ENCODE measurements at regions not wholly inside any gene's neighbourhood (a gene's known extent, or its start where the extent isn't known, plus 50 kb on each side); places are given as distances from the start of the nearest gene placed in this dataset.

DNA sequence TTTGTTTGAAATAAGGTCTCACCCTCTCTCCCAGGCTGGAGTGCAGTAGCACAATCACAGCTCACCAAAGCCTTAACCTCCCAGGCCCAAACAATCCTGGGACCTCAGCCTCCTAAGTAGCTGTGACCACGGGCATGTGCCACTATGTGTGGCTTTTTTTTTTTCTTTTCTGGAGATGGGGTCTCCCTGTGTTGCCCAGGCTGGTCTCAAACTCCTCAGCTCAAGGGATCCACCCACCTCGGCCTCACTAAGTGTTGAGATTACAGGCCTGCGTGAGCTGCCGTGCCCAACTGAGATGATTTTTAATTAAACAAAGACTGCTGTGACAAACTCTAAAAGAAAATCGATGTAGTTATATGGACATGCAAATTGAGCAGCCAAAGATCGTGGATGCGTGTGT is 768.4 kb upstream of the ADGRL2 start:
- no peak for DNase-seq

DNA sequence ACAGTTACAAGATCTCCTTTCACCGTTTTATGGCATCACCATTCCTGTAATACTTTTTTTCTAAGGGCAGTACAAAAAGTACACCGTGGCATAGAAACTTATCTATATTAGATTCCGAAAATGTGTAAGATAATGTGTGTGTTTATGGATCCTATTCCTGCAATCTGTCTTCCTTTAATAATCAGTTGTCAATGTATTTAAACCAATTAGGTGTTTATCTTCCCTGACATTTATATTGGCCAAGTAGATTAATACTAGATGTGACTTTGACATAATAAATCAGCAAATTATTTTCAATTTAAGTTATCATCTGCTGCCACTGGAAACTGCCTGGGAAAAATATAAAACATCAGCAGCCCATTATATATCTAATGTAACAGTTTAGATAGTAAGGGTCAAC is 770.3 kb upstream of the ADGRL2 start:
- DNase-seq, result no peak

DNA sequence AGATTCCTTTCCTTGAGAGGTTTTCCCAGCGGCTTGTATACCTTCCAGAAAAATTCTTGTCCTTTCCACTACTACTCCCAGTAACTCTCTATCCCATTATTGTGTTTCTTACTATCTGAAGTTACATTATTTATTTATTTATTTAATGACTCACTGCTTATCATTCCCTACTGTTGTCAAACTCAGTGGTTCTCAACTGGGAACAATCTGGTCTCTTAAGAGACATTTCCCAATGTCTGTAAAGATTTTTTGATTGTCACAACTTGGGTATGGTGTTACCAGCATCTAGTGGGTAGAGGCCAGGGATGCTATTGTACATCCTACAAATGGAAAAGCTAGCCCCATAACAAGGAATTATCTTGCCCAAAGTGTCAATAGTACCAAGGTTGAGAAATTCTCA is 771.5 kb upstream of the ADGRL2 start:
- no peak for DNase-seq

DNA sequence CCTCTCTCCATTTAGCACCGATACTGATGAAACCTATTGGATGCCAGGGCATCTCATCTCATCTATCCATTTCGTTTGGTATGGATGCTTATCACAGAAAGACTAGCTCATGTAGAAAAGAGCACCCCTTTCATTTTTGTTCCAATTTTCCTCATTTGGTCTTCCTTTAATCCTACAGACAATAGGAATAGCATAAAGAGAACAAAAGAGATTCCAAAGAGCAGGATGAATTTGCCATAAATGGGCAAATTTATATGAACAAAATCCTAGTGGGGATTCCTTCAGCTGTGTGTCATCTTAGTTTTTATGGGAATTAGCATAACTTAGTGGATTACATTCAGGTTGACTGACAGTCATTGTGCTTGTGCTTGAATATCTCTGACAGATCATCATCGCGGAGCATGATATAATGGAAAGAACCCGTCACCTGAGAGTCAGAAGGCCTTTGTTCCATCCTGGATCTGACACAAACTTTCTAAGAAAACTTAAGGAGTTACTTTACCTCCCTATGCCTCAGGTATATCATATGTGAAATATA is 777.5 kb upstream of the ADGRL2 start:
- no peak for DNase-seq

DNA sequence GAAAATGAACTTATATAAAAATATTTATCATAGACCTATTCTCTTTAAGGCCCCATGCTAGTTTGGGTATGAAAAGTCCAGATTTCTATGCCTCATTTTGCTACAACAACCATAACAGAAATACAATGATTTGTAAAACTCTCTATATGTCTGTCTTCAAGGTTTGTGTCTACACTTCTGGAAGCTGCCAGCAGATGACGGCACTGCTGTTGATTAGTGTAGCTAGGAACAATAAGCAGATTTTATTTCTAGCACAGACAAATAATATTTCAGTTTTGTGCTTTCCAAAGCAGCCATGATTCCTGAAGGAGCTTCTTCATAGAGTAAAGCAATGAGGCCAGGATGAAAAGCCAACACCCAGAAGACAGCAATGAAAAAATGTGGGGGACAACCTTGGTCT is 779.6 kb upstream of the ADGRL2 start:
- no peak for DNase-seq

DNA sequence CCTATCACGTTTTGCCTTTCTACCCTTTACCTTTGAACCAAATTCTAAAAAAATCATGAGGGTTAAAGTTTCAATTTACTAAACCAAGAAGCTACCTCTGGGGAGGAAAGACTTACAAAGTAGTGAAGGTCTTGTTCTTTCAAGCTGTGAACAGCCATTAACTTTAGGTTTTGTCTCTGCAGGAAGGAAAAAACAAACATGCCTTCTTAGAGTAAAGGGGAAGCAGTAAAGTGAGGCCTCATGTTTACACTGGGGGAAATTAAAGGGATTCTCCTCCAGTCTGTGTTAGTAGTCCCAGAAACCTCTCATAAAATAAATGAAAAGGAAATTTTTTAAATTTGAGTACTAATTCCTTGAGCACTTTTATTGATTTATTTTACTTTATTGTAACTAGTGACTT is 780.2 kb upstream of the ADGRL2 start:
- DNase-seq, result no peak

DNA sequence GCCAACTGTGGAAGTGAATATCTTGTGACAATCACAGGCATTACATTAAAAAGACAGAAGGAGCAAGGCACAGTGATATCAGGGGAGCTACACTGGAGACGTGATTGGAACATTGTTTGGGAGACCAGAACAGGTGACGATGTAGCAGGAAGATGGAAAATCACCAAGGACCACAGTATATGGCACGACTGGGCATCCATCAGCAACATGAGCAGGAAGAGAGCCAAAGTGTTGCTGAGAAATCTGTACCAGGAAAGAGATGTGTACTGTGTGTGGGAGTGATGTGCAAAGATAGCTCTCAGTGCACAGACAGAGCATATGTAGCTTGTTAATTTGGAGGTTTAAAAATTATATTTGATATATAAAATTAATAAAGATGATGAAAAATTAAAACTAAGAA is 790.6 kb upstream of the ADGRL2 start:
- no peak for DNase-seq

DNA sequence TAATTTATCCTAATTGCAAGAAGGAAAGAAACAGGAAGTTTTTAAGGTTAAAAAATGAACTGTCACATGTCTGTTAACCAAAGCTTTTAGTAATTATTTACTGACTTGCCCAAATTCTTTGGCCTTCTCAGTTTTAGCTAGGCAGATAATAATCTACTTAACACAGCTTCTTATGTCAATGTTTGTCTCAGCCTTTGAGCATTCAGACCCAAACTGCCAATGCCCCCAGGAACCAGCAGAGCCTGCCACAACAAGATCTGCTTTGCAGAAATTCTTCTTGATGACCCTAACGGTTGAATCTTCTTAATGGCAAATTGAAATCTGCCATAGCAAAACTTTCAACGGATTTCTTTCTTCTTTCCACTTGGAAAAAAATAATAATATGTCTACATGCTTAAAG is 792.4 kb upstream of the ADGRL2 start:
- no peak for DNase-seq

DNA sequence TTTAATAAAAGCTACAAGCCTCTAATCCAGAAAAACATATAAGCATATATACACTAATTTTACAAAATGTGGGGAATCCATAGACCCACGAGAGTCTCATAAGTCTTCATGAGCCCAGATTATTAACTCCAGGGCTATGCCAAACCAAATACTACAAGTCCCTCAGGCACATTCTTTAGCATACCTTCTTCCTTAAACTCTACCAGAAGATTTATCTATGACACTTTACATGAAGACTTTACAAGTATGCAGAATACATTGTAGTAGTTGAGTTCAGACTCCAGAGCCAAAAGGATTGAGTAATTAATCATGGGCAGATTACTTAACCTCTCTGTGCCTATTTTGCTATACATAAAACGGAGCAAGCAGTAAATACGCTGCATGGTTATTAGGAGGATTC is 793.7 kb upstream of the ADGRL2 start:
- DNase-seq, result no peak

DNA sequence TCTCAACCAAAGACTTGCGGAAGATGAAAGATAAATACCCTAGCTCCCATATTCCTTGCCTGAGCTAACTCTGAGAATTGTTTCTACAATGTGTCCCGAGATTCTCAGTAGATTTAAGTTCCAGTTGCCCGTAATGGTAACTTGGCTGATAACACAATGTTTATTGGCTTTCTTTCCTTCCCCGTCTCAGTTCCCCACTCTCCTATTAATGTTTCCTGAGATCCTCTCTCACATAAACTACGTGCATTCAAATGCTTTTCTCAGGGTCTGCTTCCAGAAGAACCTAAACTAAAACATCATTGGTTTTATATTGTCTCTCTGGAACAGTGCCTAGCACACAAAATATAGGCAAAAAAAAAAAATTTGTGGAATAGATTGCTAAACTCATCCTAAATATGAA is 794.2 kb upstream of the ADGRL2 start:
- no peak for DNase-seq

DNA sequence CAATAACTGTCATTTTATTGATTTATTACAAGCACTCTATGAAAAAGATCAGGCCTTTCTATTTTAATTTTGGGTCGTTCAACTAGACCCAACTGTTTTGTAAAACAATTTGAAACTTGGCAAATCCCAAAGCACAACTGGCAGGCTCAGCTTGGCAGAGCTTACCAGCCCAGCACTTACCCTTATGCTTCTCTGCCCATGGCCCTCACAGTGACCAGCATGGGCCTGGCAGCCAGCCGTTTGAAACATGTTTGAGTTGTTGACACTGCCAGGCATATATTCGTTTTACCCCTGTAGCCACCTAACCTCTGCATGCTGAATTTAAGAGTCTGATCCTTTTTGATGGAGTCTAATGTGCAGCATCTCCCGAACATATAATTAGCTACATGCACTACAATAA is 796.7 kb upstream of the ADGRL2 start:
- DNase-seq, result no peak

DNA sequence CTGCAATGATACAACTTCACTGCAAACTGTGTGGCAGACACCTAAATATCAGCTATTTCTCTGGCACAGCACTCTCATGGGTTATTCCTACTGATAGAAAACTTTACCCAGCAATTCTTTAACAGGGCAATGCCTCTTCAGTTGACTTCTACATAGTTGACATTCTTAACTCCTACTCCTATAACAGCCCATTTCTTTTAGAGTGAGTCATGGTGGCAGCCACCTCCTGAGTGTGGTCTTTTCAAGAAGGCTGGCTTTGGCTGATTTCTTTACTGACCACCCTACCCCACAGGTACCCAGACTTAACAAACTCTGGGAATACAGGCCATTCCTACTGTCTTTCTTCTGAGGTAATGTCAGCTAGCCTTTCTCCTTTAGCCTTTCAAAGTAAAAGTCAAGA is 805.8 kb upstream of the ADGRL2 start:
- no peak for DNase-seq

DNA sequence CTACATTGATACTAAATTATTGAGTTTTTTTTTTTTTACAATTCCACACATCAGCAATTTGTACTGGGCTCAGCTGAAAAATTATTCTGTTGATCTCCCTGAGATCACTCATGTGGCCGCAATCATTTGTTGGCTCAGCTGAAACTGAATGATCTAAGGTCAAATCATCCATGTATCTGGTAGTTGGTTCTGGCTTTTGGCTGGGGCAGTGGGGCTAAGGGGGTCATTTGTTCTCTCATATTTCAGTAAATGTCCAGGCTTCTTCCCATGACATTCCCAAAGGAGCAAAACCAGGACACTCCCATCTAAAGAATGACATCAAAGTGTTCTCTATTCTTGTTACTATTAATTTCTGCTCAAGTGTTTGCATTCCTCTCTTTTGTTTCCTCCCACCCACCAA is 806.7 kb upstream of the ADGRL2 start:
- DNase-seq, result no peak

DNA sequence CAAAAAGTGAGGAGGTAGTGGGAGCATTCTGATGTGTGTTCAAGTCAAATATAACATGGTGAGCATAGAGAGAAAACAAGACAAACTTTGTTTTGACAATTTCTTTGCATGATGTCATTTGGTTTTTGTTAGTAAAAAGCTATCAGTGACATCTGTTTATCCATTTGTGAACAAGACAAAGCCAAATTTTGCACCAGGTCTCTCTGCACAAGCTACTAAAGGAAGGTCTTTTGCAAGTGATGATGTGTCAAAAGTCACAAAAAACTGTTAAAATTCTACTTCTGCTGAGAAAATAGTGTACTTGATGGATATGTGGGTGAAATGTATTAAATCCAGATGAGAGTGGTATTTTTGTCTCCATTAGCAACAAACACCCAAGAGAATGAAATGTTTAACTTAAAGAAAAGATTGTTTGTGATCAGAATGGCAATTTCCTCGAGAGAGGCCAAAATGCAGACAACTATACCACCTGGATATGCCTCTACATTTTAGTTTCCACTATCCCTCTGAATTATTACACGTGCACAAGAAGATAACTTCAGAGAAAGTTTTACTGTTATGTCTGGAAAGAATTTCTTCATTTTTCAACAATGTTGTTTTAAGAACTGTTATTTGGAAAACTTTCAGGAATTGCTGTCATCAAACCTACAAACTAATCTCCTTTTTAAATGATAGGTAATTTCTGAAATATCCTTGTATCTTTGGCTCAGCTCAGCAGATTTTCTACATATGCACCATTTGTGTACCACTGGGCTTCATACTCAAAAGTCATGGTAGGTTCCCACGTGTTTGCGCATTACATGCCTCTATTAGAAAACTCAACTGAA is 807.4 kb upstream of the ADGRL2 start:
- DNase-seq, result no peak

DNA sequence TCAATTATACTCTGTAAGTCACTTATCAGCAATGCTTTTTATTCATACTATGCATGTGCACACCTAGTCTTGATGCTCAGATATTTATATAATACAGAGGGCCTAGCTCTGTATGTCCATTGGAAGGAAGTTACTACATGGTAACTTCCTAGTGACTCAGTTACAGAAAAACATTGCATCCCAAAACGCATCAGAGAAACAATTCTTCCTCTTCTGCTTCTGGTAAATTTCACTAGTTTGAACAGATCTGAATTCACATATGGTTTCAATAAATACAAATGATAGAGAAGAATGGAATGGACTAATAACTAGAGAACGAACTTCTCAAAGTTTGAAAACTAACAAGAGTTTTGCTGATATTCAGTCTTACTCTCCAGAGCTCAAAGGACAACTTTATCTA is 811.3 kb upstream of the ADGRL2 start:
- no peak for DNase-seq

DNA sequence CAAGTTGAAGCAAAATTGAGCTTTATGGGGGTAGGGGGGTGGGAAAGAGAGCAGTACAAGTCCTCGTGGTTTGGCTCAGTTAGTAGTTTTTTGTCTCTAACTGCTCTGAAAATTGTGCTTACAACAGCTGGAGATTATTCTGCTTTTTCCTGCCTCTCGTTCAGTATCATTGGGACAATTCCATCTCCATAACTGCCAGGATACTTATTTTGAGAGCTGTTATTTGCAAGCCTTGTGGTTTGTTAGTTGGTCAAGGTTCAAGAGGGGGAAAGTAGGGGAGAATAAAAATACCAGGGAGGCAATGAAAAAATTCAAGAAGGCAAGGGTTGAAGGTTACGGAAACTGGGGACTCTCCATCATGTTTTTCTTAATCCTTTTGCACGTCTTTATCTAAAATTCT is 811.8 kb upstream of the ADGRL2 start:
- DNase-seq, result no peak

DNA sequence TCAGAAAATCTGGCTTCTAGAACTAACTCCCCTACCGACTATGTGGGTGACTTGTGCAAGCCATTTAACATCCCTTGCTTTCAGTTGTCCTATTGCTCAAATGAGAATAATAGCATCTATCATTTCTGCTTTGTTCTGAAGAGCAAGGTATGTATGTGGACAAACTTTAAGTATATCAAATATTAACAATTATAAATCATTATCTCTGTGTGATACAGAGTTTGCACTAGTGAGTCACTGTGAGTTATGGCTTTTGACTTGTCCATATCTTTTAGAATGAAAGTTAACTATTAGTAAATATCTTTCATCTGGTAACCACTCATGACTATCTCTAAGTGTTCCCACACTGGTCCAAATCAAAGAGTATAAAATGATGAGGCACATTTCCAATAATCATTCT is 812.9 kb upstream of the ADGRL2 start:
- no peak for DNase-seq

DNA sequence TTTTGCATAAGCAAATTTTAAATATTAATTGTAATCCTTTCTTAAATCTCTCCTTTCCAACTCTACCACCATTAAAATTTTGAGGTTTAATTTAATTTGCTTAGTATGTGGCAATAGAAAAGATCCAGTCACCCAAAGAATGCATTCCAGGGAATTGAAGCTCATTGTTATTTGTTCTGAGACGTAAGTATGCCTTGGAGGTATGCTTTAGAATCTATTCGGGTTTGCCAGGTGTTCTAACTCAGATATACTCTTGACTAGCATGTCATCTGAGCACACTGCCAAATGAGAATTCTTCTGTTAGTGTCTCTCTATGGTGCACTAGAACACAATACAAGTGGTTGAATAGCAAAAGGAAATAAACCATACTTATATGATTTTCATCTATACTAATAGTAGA is 813.6 kb upstream of the ADGRL2 start:
- no peak for DNase-seq

DNA sequence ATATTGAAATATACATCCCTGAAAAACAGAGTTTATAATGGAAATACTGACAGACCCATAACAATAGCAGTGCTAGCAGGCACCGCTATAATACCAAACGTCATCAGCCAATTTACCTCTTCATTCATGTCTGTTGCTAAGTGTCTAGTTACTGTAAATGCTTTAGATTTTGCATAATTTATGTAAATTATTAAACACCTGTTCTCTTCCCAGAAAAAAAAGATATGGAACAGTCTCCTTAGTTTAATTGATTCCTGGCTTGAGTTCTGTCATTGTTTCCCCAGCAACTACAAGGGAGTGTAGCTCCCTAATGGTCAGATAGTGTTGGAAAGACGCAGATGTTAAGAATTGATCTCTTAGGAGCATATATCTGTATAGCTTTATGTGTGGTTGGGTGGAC is 817.9 kb upstream of the ADGRL2 start:
- DNase-seq, result peak; percentile 24

DNA sequence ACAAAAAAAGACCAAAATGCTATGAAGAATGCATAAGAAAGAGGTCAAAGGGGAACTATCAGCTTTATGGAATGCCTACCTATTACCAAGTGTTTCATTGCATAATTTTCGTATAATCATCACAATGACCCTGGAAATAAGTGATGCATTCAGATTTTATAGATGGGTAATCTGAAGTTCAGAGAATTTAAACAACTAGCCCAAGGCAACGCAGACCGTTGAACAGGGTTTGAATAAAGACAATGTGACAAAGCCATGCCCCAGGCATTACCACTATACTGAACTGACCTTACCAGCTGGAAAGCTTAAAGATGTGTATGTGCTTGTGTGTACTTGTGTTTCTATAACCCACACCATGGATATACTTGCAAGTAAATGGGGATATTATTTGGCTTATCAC is 827.6 kb upstream of the ADGRL2 start:
- no peak for DNase-seq

DNA sequence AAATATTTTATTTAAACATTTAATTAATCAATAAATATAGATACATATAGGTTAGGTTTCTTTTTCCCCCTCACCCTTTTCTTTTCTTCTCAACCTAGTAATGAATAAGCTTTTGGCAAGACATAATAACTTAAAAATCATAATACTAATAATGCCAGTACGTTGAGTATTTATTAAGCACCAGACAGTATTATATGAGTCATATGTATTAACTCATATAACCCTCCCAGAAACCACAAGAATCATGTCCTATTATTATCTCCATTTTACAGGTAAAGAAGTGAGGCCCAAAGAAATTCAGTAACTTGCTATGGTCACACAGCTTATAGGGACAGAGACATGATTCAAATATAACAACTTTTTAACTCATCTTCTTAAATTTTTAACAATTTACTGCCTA is 834.5 kb upstream of the ADGRL2 start:
- no peak for DNase-seq

DNA sequence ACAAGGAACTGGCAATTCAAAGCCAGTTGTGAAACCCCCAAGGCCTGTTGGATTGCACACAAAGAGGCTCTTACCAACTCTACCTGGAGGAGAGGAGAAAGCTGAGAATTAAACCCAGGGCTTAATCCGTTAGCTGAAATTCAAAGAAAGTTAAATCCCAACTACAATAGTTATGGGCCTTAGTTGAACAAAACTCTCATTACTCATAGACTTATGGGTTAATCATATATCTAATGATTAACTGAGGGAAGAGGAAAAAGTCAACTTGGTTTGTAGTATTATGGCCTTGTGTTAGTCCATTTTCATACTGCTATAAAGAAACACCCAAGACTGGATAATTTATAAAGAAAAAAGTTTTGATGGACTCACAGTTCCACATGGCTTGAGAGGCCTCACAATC is 838.2 kb upstream of the ADGRL2 start:
- no peak for DNase-seq

DNA sequence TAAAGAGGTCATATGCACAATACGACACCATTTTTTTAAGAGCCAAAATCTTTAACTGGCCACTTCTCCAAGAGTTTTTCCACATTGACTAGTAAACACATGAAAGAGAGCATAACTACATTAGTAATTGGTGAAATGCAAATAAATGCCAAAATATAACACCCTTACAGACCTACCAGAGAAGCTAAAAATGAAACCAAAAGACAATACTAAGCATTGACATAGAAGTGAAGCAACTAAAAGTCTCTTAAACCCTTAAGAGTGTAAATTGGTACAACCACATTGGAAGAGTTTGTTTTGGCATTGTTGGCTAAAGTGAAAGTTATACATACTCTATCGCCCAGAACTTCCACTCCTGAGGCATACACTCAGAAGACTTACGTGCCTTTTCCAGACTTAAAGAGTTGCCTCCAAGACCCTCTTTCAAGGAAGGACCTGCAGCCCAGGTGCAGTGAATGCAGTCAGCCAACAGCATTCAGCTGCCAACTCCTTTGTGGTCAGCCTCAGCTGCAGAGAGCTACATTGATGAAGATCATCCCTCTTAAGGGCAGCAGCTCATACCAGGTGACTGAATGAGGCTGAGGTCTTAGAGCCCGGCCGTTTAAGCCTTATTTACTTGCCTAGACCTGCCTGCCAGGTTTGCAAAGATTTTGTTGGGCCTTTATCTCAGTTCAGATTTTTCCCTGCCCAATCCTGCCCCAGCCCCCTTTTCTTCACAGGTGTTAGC is 839.1 kb upstream of the ADGRL2 start:
- DNase-seq, result peak; percentile 30

DNA sequence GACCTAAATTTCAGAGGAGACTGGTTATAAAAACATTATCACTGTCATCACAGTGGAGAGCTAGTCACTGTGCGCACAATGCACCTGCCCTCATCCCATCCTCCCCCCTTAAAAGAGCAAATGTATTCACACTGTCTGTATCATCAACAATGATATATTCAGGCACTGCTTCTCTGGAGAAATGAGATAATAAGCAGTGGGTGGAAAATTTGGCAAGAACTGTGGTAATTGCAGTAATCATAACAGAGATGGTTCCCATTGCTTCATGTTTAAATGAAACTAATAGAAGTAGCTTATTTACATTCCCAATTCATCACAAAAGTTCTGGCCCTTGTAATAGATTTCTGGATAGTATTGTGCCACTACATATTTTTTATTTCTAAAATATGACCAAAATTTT is 867.4 kb upstream of the ADGRL2 start:
- peak; percentile 14 for DNase-seq

DNA sequence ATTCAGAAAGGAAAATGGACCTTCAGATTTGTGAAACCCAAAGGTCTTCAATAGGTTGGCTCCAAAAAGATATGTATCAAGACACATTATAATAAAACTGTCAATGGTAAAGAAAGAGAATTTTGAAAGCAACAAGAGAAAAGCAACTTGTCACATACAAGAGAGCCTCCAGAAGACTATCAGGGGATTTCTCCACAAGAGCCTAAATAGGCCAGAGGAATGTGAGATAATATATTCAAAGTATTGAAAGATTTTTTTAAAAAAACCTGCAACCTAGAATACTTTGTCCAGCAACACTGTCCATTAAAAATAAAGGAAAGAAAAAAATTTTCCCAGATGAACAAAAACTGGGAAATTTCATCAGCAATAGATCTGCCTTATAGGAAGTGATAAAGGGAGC is 869.6 kb upstream of the ADGRL2 start:
- no peak for DNase-seq

Measured in NCI-H1105 treated with DMSO at 0.1 percent for 48 hours (cell line).